Fibroblast of skin of right biceps (primary cell): ENCODE measurements at regions not wholly inside any gene's neighbourhood (a gene's known extent, or its start where the extent isn't known, plus 50 kb on each side); places are given as distances from the start of the nearest gene placed in this dataset.
"Not testable (repeated sequence)": the region's sequence is repeated elsewhere in the genome, so short reads cannot be mapped to it uniquely, and the experiment has no call there.

Experiments used
- DNase-seq: peaks from one replicate; pipeline ENCODE4 v3.0.0-alpha.2; 2013

DNA sequence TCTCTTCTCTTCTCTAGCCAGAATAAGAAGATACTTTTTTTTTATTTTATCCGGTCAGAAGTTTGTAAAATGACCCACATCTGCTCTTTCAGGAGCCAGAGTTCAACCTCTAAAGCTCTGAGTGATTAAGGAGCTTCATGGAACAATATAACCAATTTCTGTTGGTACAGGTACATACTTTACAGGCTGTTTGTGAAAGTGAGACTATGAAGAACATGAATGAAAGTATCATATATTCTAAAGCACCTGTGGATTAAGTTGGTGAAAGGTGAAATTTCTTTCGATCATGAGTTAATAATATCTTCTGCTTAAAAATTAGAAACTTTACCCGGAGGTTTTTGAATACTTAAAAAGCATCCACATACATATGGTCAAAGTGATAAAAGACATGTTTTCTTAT, 65.2 kb downstream of the DMRT2 start:
- DNase-seq = no peak

GRCh38 chr9:1117439-1117838, 67.3 kb downstream of the DMRT2 start:
- DNase-seq = no peak

DNA sequence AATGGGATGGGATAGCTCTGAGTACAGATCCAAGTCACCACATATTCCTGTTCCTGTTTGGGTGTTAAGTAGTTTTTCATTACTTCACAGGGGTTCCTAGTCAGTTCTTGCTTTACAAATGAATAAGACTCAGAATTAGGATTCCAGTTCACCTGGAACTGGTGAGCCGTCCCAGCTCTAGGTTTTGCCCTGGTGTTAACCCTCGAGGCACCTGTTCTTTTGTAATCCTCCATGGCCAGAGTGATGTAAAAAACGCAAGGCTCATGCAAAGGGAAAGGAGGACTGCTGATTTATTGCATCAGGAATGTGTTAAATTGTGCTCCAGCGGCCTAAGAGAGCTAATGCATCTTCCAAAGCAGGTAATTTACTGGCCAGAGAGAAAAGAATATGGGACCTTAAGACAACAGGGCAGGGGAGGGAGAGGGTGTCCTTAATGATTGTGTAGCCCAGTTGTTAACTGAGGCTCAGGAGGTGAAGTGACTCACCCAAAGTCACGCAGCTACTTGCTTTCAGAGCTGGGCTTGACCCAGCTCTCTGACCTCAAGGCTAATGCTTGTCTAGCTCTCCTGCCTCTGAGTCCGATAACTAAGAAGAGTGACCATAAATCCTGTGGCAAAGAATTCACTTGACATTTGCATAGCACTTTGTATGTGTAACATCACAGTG, 70.5 kb downstream of the DMRT2 start:
- DNase-seq = no peak

DNA sequence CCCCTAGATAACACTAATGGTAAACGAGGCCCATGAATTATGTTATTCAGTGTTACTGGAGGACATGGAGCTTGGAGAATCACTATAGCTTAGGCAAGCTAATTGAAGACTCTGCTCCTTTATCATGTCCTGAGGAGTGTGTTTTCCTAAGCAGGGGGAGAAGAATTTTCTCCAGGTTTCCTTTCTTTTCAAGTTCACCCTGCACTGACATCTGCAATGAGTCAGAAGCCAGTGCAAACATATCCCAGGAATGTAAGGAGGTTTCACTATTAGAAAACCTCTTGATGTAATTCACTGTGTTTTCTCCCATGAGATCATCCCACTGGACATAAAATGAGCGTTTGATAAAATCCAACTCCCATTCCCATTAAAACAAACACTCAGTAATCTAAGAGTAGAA, 75.6 kb downstream of the DMRT2 start:
- DNase-seq = peak; percentile 60

DNA sequence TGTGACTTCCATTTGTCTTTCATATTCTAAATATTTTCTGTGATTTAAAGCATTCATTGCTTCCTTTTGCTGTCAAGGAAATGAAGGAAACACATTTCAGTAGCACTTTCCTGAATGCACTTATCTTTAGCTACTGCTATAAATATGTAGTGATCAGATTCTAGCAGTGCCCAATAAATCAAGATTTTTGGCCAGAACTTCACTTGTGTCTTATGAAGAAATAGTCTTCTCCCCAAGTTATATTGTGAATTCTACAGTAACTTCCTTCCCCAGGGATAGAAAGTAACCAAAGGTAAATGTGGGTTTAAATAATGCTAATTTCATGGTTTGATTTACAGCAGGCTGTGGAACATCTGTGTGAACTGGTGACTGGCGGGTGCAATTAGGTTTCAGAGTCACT, 77.9 kb downstream of the DMRT2 start:
- no peak for DNase-seq

GRCh38 chr9:1129382-1129781, 79.2 kb downstream of the DMRT2 start:
- no peak for DNase-seq

- DNase-seq = no peak
Observed at GRCh38 chr9:1140057-1140456, 89.9 kb downstream of the DMRT2 start.

DNA sequence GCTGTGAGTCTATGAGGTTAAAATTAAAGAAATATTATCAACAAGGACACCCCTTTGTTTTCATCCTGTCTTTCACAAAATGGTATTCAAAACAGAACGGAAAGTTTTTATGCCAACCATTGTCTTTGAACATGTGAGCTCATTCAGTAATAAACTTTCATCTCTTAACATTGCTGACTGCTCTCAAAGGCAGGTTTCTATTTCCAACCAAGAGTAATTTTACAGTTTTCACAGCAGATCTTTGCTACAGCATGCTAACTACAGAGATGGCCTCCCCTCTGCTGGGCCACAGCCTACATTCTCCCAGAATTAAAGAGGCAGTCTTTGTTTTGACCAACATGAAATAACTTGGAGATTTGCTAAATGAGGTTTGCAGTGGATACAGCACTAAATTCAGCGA, 101.5 kb downstream of the DMRT2 start:
- no peak for DNase-seq

DNA sequence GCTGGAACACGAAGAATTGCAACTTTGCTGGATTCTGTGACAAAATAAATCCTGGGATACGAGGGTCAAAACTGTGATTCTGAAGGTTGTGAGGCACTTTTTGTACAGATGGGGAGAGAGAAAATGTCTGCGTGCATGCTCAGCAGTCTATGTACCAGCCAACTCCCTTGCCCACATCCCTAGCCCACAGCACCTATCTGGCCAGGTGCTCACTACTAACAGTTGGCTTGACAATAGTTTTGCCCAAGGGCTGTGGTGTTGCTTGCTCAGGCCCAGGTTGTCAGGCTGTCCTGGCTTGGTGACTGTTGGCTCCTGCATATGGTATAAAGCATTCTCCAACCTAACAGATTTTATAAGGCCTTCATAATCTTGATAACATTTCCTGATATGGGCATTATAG, 102.0 kb downstream of the DMRT2 start:
- no peak for DNase-seq

- DNase-seq = no peak
Observed at GRCh38 chr9:1154739-1155138, 104.6 kb downstream of the DMRT2 start.

DNA sequence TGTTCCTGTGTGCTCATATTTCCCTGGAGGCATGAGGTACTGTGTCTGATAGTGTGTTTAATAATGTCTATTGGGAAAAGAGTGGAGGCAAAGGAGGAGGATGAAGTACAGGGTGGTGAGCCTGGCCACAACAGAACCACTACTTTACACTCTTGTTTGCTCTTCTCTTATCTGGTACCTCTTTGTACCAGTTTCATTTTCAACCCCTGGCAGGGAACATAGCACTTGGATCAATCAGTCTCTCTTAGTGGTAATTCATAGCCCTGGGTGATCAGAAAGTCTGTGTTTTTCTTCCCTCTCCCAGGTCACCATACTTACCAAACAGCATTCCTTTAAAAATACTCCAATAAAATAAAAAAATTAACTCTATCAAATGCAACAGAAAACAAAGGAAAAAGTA, 105.4 kb downstream of the DMRT2 start:
- DNase-seq = no peak

DNA sequence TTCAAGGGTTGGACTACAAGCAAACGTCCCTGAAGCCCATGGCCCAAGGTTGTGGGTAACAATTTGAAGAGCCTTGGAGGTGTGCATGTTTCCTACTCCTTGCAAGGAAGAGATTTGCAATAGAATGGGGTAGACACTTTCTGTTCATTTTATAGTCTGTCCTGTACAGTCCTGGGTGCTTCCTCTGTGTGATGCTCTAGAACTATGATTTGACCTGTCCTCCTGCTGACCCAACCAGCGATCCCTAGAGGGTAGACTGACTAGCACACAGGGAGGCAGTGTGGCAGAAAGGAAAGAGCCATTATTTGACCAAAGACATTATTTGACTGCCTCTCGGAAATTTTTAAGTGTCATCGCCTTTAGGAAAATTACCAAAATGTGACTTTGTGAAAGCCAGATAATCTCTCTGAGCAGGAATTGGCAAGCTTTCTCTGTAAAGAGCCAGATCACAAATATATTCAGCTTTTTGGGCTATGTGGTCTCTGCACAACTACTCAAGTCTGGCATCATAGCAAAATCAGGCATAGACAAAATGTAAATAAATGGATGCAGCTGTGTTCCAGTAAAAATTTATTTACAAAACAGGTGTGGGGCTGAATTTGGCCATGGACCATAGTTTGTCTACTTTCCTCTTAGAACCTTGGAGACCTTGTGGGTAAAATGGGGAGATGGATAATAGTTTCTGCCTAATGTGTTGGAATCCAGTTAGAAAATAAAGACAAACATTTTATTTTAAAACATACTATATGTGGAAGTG, 106.8 kb downstream of the DMRT2 start:
- DNase-seq = no peak

- no peak for DNase-seq
Observed at GRCh38 chr9:1157836-1158235, 107.7 kb downstream of the DMRT2 start.

DNA sequence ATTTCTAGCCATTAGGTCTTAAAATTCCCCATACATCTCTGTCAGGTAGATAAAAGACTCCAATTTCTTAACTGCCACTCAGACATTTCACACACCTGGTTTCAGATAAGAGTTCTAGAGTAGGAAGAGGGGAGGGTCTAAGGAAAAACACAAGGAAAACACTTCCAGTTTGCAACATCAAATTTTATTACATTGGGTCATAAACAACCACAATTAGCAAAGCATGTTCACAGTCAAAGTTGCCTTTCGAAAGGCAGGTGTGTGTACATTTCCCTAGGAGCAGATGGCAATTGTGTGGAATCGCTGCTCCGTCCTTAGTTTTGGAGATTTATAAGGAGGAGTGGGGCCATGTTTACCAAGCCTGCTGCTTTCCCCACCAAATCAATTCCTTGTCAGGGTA, 120.8 kb downstream of the DMRT2 start:
- no peak for DNase-seq

- DNase-seq = no peak
Observed at GRCh38 chr9:1171546-1171945, 121.4 kb downstream of the DMRT2 start.

- peak; percentile 22 for DNase-seq
Observed at GRCh38 chr9:1173211-1173610, 123.1 kb downstream of the DMRT2 start.

GRCh38 chr9:1173993-1174392, 123.8 kb downstream of the DMRT2 start:
- peak; percentile 38 for DNase-seq

DNA sequence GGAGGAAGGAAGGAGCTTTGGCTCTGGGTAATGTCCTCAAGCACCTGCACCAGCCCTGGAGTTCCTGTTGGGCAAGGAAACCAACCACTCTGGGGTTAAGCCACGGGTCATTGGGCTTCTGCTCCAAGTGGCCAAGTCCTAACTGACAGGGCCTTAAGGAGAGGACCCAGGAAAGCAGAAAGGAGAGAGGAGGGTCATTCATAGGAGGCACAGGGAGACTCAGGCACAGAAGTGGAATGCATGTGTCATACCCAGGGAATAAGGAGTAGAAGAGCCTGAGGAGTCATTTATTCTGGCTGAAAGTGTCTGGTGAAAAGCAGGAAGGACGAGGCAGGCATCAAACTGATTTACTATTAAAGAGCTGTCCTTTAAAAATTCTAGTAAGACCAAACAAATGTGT, 129.2 kb downstream of the DMRT2 start:
- DNase-seq = no peak

DNA sequence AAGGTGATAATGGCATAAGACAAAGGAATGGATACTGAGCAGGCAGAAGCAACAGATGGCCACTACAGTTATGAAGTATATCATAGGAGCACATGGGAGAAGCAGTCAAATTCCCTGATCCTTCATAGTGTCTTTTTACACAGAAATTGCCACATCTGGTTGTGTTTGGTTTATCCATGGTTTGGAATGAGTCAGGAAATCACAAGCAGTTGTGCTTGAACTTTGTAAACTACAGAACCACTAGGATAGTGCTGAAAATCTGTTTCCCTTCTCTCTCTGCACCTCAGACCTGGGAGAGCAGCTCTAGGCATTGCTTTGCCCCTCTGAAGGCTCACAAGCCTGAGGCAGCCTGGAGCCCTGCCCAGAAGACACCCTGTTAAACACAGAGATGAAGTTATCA, 134.0 kb downstream of the DMRT2 start:
- peak; percentile 3 for DNase-seq

DNA sequence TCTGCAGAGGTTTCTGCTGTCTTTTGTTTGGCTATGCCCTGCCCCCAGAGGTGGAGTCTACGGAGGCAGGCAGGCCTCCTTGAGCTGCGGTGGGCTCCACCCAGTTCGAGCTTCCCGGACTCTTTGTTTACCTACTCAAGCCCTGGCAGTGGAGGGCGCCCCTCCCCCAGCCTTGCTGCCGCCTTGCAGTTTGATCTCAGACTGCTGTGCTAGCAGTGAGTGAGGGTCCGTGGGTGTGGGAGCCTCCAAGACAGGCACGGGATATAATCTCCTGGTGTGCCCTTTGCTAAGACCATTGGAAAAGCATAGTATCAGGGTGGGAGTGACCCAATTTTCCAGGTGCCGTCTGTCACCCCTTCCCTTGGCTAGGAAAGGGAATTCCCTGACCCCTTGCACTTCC, 137.0 kb downstream of the DMRT2 start:
- not testable (repeated sequence) for DNase-seq

GRCh38 chr9:1195636-1196035, 145.5 kb downstream of the DMRT2 start:
- DNase-seq = not testable (repeated sequence)

DNA sequence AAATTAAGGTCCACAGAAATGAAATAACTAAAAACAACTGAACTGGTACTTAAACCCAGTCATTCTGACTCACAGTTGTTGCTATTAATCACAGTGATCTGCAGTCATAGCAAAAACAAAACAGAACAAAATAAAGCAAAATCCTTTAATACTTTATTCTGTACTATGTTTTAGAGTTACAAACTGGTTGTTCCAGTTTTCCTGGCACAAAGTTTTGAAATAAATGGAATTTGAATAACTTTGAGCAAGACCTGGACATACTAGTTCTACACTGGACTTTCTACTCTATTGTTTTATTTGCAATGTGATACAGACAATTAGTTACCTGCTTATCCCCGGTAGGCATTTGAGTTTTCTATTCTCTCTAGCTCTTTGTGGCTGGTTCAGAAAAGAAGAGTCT, 147.9 kb downstream of the DMRT2 start:
- DNase-seq = no peak

DNA sequence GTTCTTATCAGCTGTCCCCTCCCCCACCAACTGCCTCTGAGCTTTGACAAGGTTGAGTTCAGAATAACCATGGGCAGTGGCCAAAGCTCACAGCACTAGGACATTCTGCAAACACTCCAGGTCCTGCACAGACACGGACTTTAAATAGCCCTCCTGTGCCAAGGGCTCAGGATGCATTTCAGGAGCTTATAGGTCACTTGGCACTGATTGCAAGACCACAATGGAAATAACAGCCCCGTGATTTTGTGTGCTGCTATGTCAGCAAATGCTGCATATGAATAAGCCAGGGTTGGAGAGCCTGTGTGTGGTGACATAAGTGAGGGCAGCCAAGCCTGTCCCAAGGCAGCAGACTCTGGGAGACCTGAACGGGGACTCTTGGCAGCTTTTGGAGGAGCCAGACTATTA, 150.7 kb downstream of the DMRT2 start:
- no peak for DNase-seq

DNA sequence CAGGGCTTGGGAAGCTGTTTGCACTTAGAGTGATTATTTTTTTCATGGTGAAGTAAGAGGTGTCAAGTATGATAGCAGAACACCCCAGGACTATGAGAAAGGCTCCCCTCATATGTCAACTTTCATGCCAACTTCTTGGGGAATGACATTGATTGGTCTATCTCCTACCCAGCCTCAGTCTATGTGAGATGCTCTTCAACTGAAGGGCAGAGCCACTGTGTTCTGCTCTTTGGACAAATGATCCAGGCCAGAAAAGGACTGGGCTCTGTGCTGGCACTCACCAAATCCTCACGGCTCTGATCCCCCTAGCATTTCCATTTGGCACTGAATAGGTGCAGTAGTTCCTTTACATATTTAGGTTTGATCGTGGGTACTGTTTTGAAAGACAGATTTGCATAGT, 151.1 kb downstream of the DMRT2 start:
- DNase-seq = no peak

DNA sequence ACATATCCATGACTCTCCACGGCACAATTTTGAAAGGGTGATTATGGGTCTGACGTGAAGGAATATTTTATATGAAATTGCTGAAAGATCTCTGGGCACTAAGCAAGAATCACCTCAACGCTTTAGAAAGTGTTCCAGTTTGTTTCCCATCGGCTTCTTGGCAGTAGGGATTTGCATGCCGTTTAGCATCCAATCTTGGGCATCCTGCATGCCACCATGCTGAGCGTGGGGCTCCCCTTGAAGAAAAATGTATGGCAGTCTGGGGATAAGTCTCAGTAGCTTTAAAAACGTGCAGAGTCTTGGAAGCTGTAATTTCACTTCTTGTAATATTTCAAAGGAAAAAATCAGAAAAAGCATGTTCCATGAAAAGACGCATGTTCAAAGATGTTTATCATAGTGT, 151.7 kb downstream of the DMRT2 start:
- DNase-seq = no peak
